ELF-1 (cell line): ENCODE measurements at regions not wholly inside any gene's neighbourhood (a gene's known extent, or its start where the extent isn't known, plus 50 kb on each side); places are given as distances from the start of the nearest gene placed in this dataset.
"Not testable (repeated sequence)": the region's sequence is repeated elsewhere in the genome, so short reads cannot be mapped to it uniquely, and the experiment has no call there.

ENCODE experiments used
- DNase-seq: peaks from one replicate; pipeline ENCODE4 v3.0.0-alpha.2; 2016; ENCODE audit warnings: low read depth, low spot score

- no peak for DNase-seq
These were observed 914.6 kb downstream of the LTN1 start for GRCh38 chr21:28078126-28078525.

GRCh38 chr21:28074676-28075075 is 918.0 kb downstream of the LTN1 start:
- no peak for DNase-seq

GRCh38 chr21:28072601-28073000 is 920.1 kb downstream of the LTN1 start:
- no peak for DNase-seq

GRCh38 chr21:28069450-28069923 is 923.2 kb downstream of the LTN1 start:
- no peak for DNase-seq

GRCh38 chr21:28068455-28069358 is 924.0 kb downstream of the LTN1 start:
- DNase-seq: peak; percentile 22

- DNase-seq: no peak
These were observed 925.9 kb downstream of the LTN1 start for GRCh38 chr21:28066596-28067387.

- DNase-seq: no peak
These were observed 926.6 kb downstream of the LTN1 start for GRCh38 chr21:28066076-28066475.

GRCh38 chr21:28063241-28064216 is 929.1 kb downstream of the LTN1 start:
- DNase-seq: no peak

GRCh38 chr21:28052956-28053355 is 939.7 kb downstream of the LTN1 start:
- not testable (repeated sequence) for DNase-seq

- not testable (repeated sequence) for DNase-seq
These were observed 941.0 kb downstream of the LTN1 start for GRCh38 chr21:28051649-28052048.

- DNase-seq: not testable (repeated sequence)
These were observed 957.0 kb downstream of the LTN1 start for GRCh38 chr21:28035692-28036091.

GRCh38 chr21:28034916-28035315 is 957.8 kb downstream of the LTN1 start:
- not testable (repeated sequence) for DNase-seq

GRCh38 chr21:28034334-28034733 is 958.3 kb downstream of the LTN1 start:
- not testable (repeated sequence) for DNase-seq

GRCh38 chr21:28032652-28033051 is 960.0 kb downstream of the LTN1 start:
- not testable (repeated sequence) for DNase-seq

GRCh38 chr21:28031066-28031465 is 961.6 kb downstream of the LTN1 start:
- DNase-seq: not testable (repeated sequence)

- DNase-seq: no peak
These were observed 967.6 kb downstream of the LTN1 start for GRCh38 chr21:28025111-28025510.

GRCh38 chr21:28018741-28019669 is 973.7 kb downstream of the LTN1 start:
- DNase-seq: peak; percentile 2

- no peak for DNase-seq
These were observed 974.5 kb downstream of the LTN1 start for GRCh38 chr21:28018213-28018612.

GRCh38 chr21:28016571-28016970 is 976.1 kb downstream of the LTN1 start:
- no peak for DNase-seq

GRCh38 chr21:28013123-28013522 is 979.6 kb downstream of the LTN1 start:
- not testable (repeated sequence) for DNase-seq
